Vagina (tissue), 2 donors: ENCODE measurements at regions not wholly inside any gene's neighbourhood (a gene's known extent, or its start where the extent isn't known, plus 50 kb on each side); places are given as distances from the start of the nearest gene placed in this dataset.

ENCODE experiments used
- DNase-seq, 2 donors: peaks; one replicate each; pipeline ENCODE4 v3.0.0-alpha.2; 2017; ENCODE audit errors: extremely low spot score in 2 of 2
- H3K27ac ChIP-seq: fragments of 200-600 bp; sonication (generic); one replicate; pipeline ENCODE4 v1.5.1; 2019
- H3K27me3 ChIP-seq: fragments of 200-600 bp; sonication (generic); one replicate; pipeline ENCODE4 v1.5.1; 2019
- H3K36me3 ChIP-seq, 2 donors: fragments of 200-600 bp; sonication (generic); one replicate each; pipeline ENCODE4 v1.5.1; 2017 to 2019
- H3K4me1 ChIP-seq: fragments of 200-600 bp; sonication (generic); one replicate; pipeline ENCODE4 v1.5.1; 2019
- H3K4me3 ChIP-seq, 2 donors: fragments of 200-600 bp; sonication (generic); 1 replicate in 1 of 2; 2 replicates in 1 of 2; pipeline ENCODE4 v1.5.1; 2016 to 2019
- H3K9me3 ChIP-seq: fragments of 200-600 bp; sonication (generic); one replicate; pipeline ENCODE4 v1.5.1; 2019
- CTCF ChIP-seq, 3 experiments: fragments of 450-650 bp in 2 of 3; fragments of 200-600 bp in 1 of 3; sonication (generic) in 1 of 3; IDR thresholded peaks; one replicate each; pipeline ENCODE4 v1.5.1; 2017 to 2019; ENCODE audit warnings: antibody characterized with exemption in 3 of 3, mild to moderate bottlenecking in 2 of 3, moderate library complexity in 2 of 3
- POLR2A ChIP-seq, 2 donors: fragments of 450-650 bp; IDR thresholded peaks; one replicate each; pipeline ENCODE4 v1.6.1; 2017; ENCODE audit warnings: antibody characterized with exemption in 2 of 2, mild to moderate bottlenecking in 2 of 2, moderate library complexity in 2 of 2
- POLR2AphosphoS5 ChIP-seq, 2 donors: sonication (generic); formaldehyde crosslinking; IDR thresholded peaks; one replicate each; pipeline ENCODE4 v1.9.0; 2017; ENCODE audit warnings: antibody characterized with exemption in 2 of 2, mild to moderate bottlenecking in 2 of 2, low read depth in 1 of 2; ENCODE audit not compliant: insufficient read depth in 1 of 2
- intact Hi-C: fragments of 100-400 bp; cut with DNase I; formaldehyde crosslinking; loops from one replicate; pipeline ENCODE4 v1.15.1; 2023

DNA sequence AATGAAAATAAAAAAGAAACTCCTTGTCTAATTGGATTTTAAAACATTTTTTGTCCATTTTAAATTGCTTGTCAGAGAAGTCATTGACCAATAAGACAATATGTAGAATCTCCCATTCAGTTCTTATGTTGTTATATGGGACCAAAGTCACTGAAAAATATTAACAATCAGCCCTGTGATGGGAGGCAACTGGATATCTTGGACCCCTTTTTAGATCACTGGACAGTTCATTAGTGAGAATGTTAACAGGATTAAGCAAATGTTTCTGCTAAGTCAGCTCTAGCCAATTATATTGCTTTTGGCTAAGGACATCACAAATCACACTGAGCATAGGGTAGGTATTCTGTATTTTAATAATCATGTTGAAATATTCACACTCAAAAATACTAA is 609.1 kb upstream of the USP24 start:
- Histone ChIP-seq H3K9me3 (no peaks in the 10 kb centered on the region), H3K4me1 (no peaks in the 10 kb centered on the region), H3K27ac (no peak overlapping the region), H3K4me3 (no peak overlapping the region), H3K27me3 (no peaks in the 10 kb centered on the region), H3K36me3 (no peaks in the 10 kb centered on the region)
- DNase-seq: no peak
- TF ChIP-seq POLR2A (IDR thresholded peaks at IDR 0.05) (no peak), POLR2AphosphoS5 (IDR thresholded peaks at IDR 0.05; ENCODE audit: insufficient read depth in 1 of 2, low read depth in 1 of 2) (no peak)
- intact Hi-C loops: no loop called here

DNA sequence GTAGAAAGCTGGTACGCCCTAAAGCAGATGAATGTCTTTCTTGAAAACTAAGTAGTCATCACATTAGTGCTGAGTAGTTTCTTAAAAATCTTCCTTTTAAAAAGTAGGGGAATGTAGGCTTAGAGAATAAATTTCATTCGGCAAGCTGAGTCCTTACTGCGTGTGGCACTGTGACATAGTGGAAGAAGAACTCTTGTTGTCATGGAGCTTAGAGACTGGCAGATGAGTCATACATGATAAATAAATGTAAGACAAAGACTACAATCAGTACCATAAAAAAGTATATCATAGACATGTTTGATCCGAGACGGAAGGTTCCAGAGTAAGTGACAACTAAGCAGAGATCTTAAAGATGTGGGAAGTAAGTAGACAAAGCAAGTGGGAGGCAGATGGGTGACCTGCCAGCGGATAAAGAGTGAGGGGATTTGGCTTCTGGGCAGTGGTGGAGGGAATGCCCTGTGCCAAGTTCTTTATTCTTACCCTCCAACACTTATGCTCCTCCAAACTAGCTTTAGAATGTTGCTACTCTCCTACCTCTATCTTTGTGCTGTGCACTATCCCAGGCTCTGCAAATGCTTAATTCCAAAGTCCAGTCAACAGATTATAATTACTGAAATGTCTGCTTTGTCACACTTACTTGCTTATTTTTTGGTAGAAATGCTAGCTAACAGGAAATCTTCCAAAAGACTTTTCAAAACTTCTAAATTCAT is 608.5 kb upstream of the USP24 start:
- H3K27me3 ChIP-seq: no peaks in the 10 kb centered on the region
- no peaks in the 10 kb centered on the region for H3K4me1 ChIP-seq
- no peaks in the 10 kb centered on the region for H3K36me3 ChIP-seq
- H3K9me3 ChIP-seq: no peaks in the 10 kb centered on the region
- no peak overlapping the region for H3K27ac ChIP-seq
- DNase-seq: no peak
- H3K4me3 ChIP-seq: no peak overlapping the region
- intact Hi-C loops: no loop called here
- TF ChIP-seq POLR2AphosphoS5 (IDR thresholded peaks at IDR 0.05; ENCODE audit: insufficient read depth in 1 of 2, low read depth in 1 of 2): no peak
- no peak for TF ChIP-seq POLR2A (IDR thresholded peaks at IDR 0.05)
- TF ChIP-seq CTCF (IDR thresholded peaks at IDR 0.05): no peak

DNA sequence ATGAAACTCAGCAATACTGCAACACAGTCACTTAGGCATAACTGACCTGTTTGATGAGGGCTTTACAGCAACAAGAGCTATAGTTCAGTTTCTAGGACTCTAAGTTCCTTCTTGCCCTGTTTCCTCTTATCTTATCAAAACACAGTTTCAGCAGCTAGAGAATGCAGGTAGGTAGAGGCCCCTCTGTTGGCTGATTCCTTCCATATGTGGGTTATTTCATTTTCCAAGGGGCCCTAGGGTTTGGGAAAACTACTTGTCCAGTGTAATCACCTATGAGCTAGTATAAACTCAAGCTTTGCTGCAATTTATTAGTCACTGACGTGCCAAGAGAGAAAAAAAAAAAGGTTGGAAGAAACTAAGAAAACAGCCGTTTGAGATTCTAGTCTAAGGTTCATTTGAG is 607.7 kb upstream of the USP24 start:
- no peak overlapping the region for H3K27ac ChIP-seq
- no peak overlapping the region for H3K4me3 ChIP-seq
- TF ChIP-seq POLR2A (IDR thresholded peaks at IDR 0.05): no peak
- TF ChIP-seq CTCF (IDR thresholded peaks at IDR 0.05): no peak
- TF ChIP-seq POLR2AphosphoS5 (IDR thresholded peaks at IDR 0.05; ENCODE audit: insufficient read depth in 1 of 2, low read depth in 1 of 2): no peak
- H3K27me3 ChIP-seq: no peaks in the 10 kb centered on the region
- H3K9me3 ChIP-seq: no peaks in the 10 kb centered on the region
- H3K4me1 ChIP-seq: no peaks in the 10 kb centered on the region
- DNase-seq: no peak
- no peaks in the 10 kb centered on the region for H3K36me3 ChIP-seq
- intact Hi-C loops: no loop called here

- Histone ChIP-seq H3K4me3 (no peak overlapping the region), H3K9me3 (no peaks in the 10 kb centered on the region), H3K4me1 (peaks cover 7% of the 10 kb centered on the region), H3K27ac (no peak overlapping the region), H3K36me3 (no peaks in the 10 kb centered on the region), H3K27me3 (no peaks in the 10 kb centered on the region)
- DNase-seq: no peak
- intact Hi-C loops: no loop called here
- TF ChIP-seq CTCF (IDR thresholded peaks at IDR 0.05): no peak
- no peak for TF ChIP-seq POLR2AphosphoS5 (IDR thresholded peaks at IDR 0.05; ENCODE audit: insufficient read depth in 1 of 2, low read depth in 1 of 2)
- no peak for TF ChIP-seq POLR2A (IDR thresholded peaks at IDR 0.05)
These were observed 606.1 kb upstream of the USP24 start for GRCh38 chr1:55821234-55821633.

DNA sequence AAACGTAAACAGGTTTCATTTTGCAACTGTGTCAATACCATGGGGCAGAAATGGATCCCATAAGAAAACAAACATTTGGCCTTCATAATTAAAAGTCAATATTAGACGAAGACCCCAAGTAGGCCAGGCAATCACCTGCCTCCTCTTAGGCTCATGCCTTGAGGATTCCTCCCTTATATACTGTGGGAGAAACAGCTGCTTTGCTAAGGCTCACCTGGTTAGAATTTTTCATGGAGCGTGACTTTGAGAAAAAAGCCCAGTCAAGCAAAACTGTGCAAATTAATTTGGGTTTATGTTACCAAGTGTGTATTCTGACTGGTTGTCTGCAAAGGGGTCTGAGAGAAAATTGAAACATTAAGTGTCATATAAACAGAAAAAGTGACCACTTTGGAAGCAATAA is 605.3 kb upstream of the USP24 start:
- Histone ChIP-seq H3K9me3 (no peaks in the 10 kb centered on the region), H3K4me1 (peaks cover 9% of the 10 kb centered on the region), H3K27ac (no peak overlapping the region), H3K36me3 (no peaks in the 10 kb centered on the region), H3K27me3 (no peaks in the 10 kb centered on the region), H3K4me3 (no peak overlapping the region)
- no peak for DNase-seq
- TF ChIP-seq POLR2A (IDR thresholded peaks at IDR 0.05): no peak
- TF ChIP-seq POLR2AphosphoS5 (IDR thresholded peaks at IDR 0.05; ENCODE audit: insufficient read depth in 1 of 2, low read depth in 1 of 2): no peak
- TF ChIP-seq CTCF (IDR thresholded peaks at IDR 0.05): no peak
- intact Hi-C loops: no loop called here
